Adrenal gland (tissue), 9 donors: ENCODE measurements at regions not wholly inside any gene's neighbourhood (a gene's known extent, or its start where the extent isn't known, plus 50 kb on each side); places are given as distances from the start of the nearest gene placed in this dataset.

Experiments
- DNase-seq, 7 donors: peaks; one replicate each; pipeline ENCODE4 v3.0.0-alpha.2; 2019 to 2020
- H3K27ac ChIP-seq, 5 donors: fragments of 200-600 bp; sonication (generic) in 4 of 5; 1 replicate in 3 of 5; 2 replicates in 2 of 5; pipeline versions ENCODE4 v1.5.1 to v1.8.0; 2016 to 2020; ENCODE audit warnings: mild to moderate bottlenecking in 1 of 5
- H3K27me3 ChIP-seq: fragments of 200-600 bp; 2 replicates; pipeline ENCODE4 v1.8.0; 2021
- H3K36me3 ChIP-seq, 2 donors: fragments of 200-600 bp; replicated peaks in 1 of 2; 1 replicate in 1 of 2; 2 replicates in 1 of 2; pipeline versions ENCODE4 v1.5.1 to v1.8.0; 2018 to 2022
- H3K4me1 ChIP-seq, 2 donors: fragments of 200-600 bp; replicated peaks in 1 of 2; 1 replicate in 1 of 2; 2 replicates in 1 of 2; pipeline versions ENCODE4 v1.5.1 to v1.8.0; 2018 to 2021
- H3K4me3 ChIP-seq, 4 donors: fragments of 200-600 bp; sonication (generic) in 3 of 4; one replicate each; pipeline ENCODE4 v1.5.1; 2016 to 2018
- H3K9me3 ChIP-seq, 3 donors: fragments of 200-600 bp; sonication (generic) in 1 of 3; replicated peaks in 1 of 3; 1 replicate in 2 of 3; 2 replicates in 1 of 3; pipeline versions ENCODE4 v1.5.1 to v1.8.0; 2016 to 2021
- POLR2A ChIP-seq, 2 donors: fragments of 450-650 bp; IDR thresholded peaks; one replicate each; pipeline ENCODE4 v1.6.1; 2017; ENCODE audit warnings: antibody characterized with exemption in 2 of 2, mild to moderate bottlenecking in 2 of 2, moderate library complexity in 1 of 2
- WGBS, 4 donors: extraction: QIAGEN DNeasy Blood & Tissue Kit in 2 of 4; methylation state at CpG; one replicate each; pipeline versions ENCODE4 v1.1.5 to v1.1.7; 2013 to 2017; 5-methylcytosine and 5-hydroxymethylcytosine counted together
- intact Hi-C, 2 donors: fragments of 100-400 bp; cut with DNase I; formaldehyde crosslinking; loops; one replicate each; pipeline versions ENCODE4 v1.14.1 to v1.15.0; 2022 to 2023
- TF ChIP-seq, protein P1 (sequence below), 6 experiments: fragments of 450-650 bp in 4 of 6; fragments of 200-600 bp in 2 of 6; sonication (generic) in 1 of 6; IDR thresholded peaks; 1 replicate in 5 of 6; 2 replicates in 1 of 6; pipeline versions ENCODE4 v1.5.1 to v1.8.0; 2016 to 2021; ENCODE audit warnings: antibody characterized with exemption in 6 of 6, mild to moderate bottlenecking in 2 of 6, moderate library complexity in 1 of 6
- donor health status: healthy with polysubstance abuse.
- donor health status: Bipolar disorder and iron deficiency.
- donor health status: DM: yes; HTN: yes; CAD: no.
- donor health status: DM: no; HTN: no; CAD: no.
- donor health status: DM: no; HTN: no; CAD: no.

DNA sequence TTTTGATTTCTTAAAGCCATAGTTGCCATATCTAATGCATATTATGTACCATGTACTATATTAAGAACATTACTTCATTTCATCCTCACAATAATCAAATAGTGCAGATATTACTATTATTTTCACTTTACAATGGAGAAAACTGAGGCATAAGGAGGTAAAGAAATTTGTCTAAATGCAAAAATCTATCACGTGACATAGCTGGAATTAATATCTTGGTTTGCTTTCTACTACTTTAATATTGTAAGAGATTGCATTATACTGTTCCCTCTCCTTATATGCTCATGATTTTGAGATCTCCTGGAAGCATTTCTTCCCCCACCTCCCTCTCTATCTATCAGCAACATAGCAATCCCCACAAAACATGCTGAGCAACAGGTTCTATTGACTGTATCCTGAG is 330.8 kb upstream of the SPTLC3 start:
- H3K4me3 ChIP-seq: no peak overlapping the region
- TF ChIP-seq POLR2A (IDR thresholded peaks at IDR 0.05): no peak
- TF ChIP-seq, protein P1, sequence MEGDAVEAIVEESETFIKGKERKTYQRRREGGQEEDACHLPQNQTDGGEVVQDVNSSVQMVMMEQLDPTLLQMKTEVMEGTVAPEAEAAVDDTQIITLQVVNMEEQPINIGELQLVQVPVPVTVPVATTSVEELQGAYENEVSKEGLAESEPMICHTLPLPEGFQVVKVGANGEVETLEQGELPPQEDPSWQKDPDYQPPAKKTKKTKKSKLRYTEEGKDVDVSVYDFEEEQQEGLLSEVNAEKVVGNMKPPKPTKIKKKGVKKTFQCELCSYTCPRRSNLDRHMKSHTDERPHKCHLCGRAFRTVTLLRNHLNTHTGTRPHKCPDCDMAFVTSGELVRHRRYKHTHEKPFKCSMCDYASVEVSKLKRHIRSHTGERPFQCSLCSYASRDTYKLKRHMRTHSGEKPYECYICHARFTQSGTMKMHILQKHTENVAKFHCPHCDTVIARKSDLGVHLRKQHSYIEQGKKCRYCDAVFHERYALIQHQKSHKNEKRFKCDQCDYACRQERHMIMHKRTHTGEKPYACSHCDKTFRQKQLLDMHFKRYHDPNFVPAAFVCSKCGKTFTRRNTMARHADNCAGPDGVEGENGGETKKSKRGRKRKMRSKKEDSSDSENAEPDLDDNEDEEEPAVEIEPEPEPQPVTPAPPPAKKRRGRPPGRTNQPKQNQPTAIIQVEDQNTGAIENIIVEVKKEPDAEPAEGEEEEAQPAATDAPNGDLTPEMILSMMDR (IDR thresholded peaks at IDR 0.05): no peak
- H3K27ac ChIP-seq: no peak overlapping the region
- H3K9me3 ChIP-seq: no peaks in the 10 kb centered on the region
- 60 to 63% (median 61%) methylated on average over 1 of the region's 1 CpG for WGBS, 4 donors
- intact Hi-C loops: no loop called here
- no peaks in the 10 kb centered on the region for H3K4me1 ChIP-seq
- H3K27me3 ChIP-seq: no peaks in the 10 kb centered on the region
- DNase-seq: no peak
- no peaks in the 10 kb centered on the region for H3K36me3 ChIP-seq

DNA sequence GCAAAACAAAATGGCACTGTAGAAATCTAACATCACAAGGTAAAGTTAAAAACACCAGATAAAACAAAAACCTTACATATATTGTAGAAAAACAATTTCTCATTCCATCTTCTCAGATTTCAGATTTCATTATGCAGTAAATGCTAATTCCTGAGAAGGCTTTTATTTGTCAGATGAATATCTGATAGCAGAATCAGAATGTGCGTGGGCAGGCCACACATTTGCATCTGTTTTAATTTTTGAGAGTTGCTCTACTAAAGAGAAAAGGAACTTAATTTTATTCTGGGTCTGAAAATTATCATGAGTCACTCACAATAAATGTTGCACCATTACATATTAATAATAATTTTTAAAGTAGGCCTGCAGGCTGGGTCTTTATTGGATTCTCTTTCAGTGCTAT is 329.3 kb upstream of the SPTLC3 start:
- DNase-seq: no peak
- Histone ChIP-seq H3K36me3 (no peaks in the 10 kb centered on the region), H3K4me3 (no peak overlapping the region), H3K27ac (no peak overlapping the region), H3K4me1 (no peaks in the 10 kb centered on the region), H3K9me3 (no peaks in the 10 kb centered on the region), H3K27me3 (no peaks in the 10 kb centered on the region)
- intact Hi-C loops: no loop called here
- WGBS, 4 donors: 64 to 73% (median 70%) methylated on average over 1 of the region's 1 CpG
- TF ChIP-seq, protein P1 (IDR thresholded peaks at IDR 0.05): no peak
- TF ChIP-seq POLR2A (IDR thresholded peaks at IDR 0.05): no peak

DNA sequence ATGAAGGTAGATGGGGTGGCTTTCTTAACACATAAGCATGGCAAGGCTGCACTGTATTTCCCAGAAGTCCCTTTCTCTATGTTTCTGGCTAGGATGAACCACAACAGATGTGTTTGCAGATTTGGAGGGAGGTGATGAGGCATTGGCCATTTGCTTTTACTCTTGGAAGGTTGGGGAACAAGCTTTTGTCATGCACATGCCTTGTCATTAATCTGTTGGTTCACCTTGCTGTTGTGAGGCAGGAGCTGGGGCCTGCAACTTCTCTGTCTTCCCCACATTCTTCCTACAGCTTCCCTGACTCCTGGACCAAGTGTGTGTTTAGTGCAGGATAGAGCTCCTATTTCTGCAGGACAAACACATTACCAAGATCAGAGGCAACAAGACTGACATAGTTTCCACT is 326.2 kb upstream of the SPTLC3 start:
- TF ChIP-seq, protein P1 (IDR thresholded peaks at IDR 0.05): no peak
- no peak for DNase-seq
- no peaks in the 10 kb centered on the region for H3K4me1 ChIP-seq
- no peaks in the 10 kb centered on the region for H3K9me3 ChIP-seq
- intact Hi-C loops: no loop called here
- no peaks in the 10 kb centered on the region for H3K27me3 ChIP-seq
- no peak overlapping the region for H3K4me3 ChIP-seq
- H3K36me3 ChIP-seq: no peaks in the 10 kb centered on the region
- no peak overlapping the region for H3K27ac ChIP-seq

DNA sequence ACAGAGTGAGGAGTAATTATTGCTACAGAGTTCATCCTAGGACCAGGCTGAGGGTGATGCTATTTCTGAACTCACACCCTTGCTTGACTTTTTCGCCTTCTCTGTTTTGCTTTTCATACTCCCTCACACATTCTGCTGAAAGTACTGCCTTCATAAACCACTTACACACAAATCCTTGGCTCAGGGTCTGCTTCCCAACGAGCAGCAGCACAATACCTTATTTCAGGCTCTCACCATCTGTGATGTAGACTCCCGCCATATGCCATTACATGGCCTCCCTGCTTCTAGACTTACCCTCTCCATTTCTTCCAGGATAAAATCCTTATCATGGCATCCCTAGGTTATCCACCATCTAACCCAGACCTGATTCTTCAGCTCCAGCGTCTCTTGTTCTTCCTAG is 321.3 kb upstream of the SPTLC3 start:
- intact Hi-C loops: no loop called here
- Histone ChIP-seq H3K36me3 (no peaks in the 10 kb centered on the region), H3K4me1 (no peaks in the 10 kb centered on the region), H3K27me3 (no peaks in the 10 kb centered on the region), H3K9me3 (no peaks in the 10 kb centered on the region), H3K4me3 (no peak overlapping the region), H3K27ac (no peak overlapping the region)
- TF ChIP-seq POLR2A (IDR thresholded peaks at IDR 0.05): no peak
- TF ChIP-seq, protein P1 (IDR thresholded peaks at IDR 0.05): no peak
- no peak for DNase-seq
- 50 to 78% (median 68%) methylated on average over 4 of the region's 4 CpGs for WGBS, 4 donors
